SU-DHL-6 (cell line): ENCODE measurements at regions not wholly inside any gene's neighbourhood (a gene's known extent, or its start where the extent isn't known, plus 50 kb on each side); places are given as distances from the start of the nearest gene placed in this dataset.

Source experiments
- H2AFZ ChIP-seq: fragments of 200-600 bp; sonication (generic); 2 replicates; pipeline ENCODE4 v1.6.1; 2014; ENCODE audit warnings: low read depth, mild to moderate bottlenecking, moderate library complexity, mixed read lengths, antibody characterized with exemption, low read length; ENCODE audit not compliant: severe bottlenecking
- H3F3A ChIP-seq: fragments of 200-600 bp; shearing (Covaris generic); 2 replicates; pipeline ENCODE4 v1.6.0; 2016; ENCODE audit warnings: antibody characterized with exemption, mild to moderate bottlenecking; ENCODE audit not compliant: insufficient read depth
- H3K27ac ChIP-seq: fragments of 200-600 bp; sonication (generic); 2 replicates; pipeline ENCODE4 v1.5.1; 2016; ENCODE audit warnings: low read depth, mild to moderate bottlenecking, low read length, moderate library complexity, mixed read lengths
- H3K27me3 ChIP-seq: fragments of 200-600 bp; sonication (generic), shearing (Covaris generic); 2 replicates; pipeline ENCODE4 v1.6.0; 2014; ENCODE audit warnings: mild to moderate bottlenecking, low read length
- H3K36me3 ChIP-seq: fragments of 200-600 bp; sonication (generic); 2 replicates; pipeline ENCODE4 v1.6.1; 2014; ENCODE audit warnings: mild to moderate bottlenecking, low read length, mixed read lengths
- H3K4me2 ChIP-seq: fragments of 300-600, 200-600 bp; shearing (Covaris generic), sonication (generic); 2 replicates; pipeline ENCODE4 v1.6.0; 2014; ENCODE audit warnings: low read length, low read depth, mild to moderate bottlenecking; ENCODE audit not compliant: poor library complexity, severe bottlenecking
- H3K4me3 ChIP-seq: fragments of 200-600 bp; sonication (generic); 2 replicates; pipeline ENCODE4 v1.5.1; 2014; ENCODE audit warnings: antibody characterized with exemption, low read length, mild to moderate bottlenecking, mixed read lengths; ENCODE audit not compliant: insufficient read depth, poor library complexity, severe bottlenecking
- H3K79me2 ChIP-seq: fragments of 200-600 bp; sonication (generic); 2 replicates; pipeline ENCODE4 v1.6.1; 2014; ENCODE audit warnings: mild to moderate bottlenecking, low read length, moderate library complexity; ENCODE audit not compliant: insufficient read depth
- H3K9ac ChIP-seq: fragments of 200-600 bp; sonication (generic); 2 replicates; pipeline ENCODE4 v1.7.0; 2014; ENCODE audit warnings: mild to moderate bottlenecking, low read length
- H3K9me2 ChIP-seq: fragments of 200-600 bp; sonication (generic); replicated peaks from 2 replicates; pipeline ENCODE4 v1.6.1; 2014; ENCODE audit warnings: low read length; ENCODE audit not compliant: insufficient read depth
- H3K9me3 ChIP-seq: fragments of 200-600 bp; sonication (generic); 2 replicates; pipeline ENCODE4 v1.6.1; 2014; ENCODE audit warnings: low read length, mixed read lengths; ENCODE audit not compliant: insufficient read depth
- H4K20me1 ChIP-seq: fragments of 200-600 bp; sonication (generic); 2 replicates; pipeline ENCODE4 v1.6.1; 2014; ENCODE audit warnings: low read depth, mild to moderate bottlenecking, antibody characterized with exemption, low read length, moderate library complexity, mixed read lengths
- EZH2phosphoT487 ChIP-seq: fragments of 200-600 bp; sonication (generic), shearing (Covaris generic); conservative IDR thresholded peaks from 2 replicates; pipeline ENCODE4 v1.6.1; 2018; ENCODE audit warnings: mild to moderate bottlenecking, antibody characterized with exemption, low read length, moderate library complexity, mixed read lengths
- TF ChIP-seq, protein P1 (sequence below): fragments of 200-600 bp; sonication (generic); IDR thresholded peaks from one replicate; pipeline ENCODE4 v1.5.1; 2017; ENCODE audit warnings: antibody characterized with exemption, mild to moderate bottlenecking, low read length, moderate library complexity; ENCODE audit not compliant: insufficient read depth, poor library complexity, severe bottlenecking

DNA sequence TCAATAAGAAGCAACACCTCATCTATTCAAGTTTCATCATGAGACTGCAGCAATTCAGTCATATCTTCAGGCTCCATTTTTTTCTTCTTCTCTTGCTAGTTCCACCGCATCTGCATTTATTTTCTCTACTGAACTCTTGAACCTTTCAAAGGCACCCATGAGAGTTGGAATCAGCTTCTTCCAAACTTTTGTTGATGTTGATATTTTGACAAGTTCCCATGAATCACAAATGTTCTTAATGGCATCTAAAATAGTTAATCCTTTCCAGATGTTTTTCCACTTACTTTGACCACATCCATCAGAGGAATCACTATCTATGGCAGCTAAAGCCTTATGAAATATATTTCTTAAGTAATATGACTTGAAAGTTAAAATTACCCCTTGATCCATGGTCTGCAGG, 434.3 kb downstream of the GPATCH2 start:
- H2AFZ ChIP-seq = no peak overlapping the region

DNA sequence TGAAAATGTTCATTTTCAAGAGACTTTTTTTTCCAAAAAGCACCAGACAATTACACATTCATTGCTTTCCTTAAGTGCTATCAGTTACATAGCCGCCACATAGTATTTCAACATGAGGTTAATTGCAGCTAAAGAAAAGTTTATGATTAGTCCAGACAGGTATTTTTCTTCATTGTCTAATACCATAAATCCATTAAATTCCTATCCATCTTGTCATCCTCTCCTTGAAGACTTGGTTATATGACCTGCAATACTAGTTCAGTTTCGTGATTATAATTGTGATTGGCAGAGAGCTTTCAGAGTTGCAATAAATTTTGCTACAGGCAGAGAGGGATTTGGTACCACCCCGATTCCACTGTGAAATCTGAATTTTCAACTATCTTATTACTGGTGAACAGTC, 437.7 kb downstream of the GPATCH2 start:
- Histone ChIP-seq H3K4me3 (no peak overlapping the region), H4K20me1 (no peaks in the 10 kb centered on the region), H3K9ac (no peak overlapping the region), H3K36me3 (no peaks in the 10 kb centered on the region), H3K79me2 (no peaks in the 10 kb centered on the region), H3K9me3 (no peaks in the 10 kb centered on the region), H3K4me2 (no peak overlapping the region), H3K27me3 (no peaks in the 10 kb centered on the region), H2AFZ (no peak overlapping the region), H3K9me2 (no peaks in the 10 kb centered on the region), H3F3A (no peaks in the 10 kb centered on the region), H3K27ac (no peak overlapping the region)
- TF ChIP-seq, protein P1, sequence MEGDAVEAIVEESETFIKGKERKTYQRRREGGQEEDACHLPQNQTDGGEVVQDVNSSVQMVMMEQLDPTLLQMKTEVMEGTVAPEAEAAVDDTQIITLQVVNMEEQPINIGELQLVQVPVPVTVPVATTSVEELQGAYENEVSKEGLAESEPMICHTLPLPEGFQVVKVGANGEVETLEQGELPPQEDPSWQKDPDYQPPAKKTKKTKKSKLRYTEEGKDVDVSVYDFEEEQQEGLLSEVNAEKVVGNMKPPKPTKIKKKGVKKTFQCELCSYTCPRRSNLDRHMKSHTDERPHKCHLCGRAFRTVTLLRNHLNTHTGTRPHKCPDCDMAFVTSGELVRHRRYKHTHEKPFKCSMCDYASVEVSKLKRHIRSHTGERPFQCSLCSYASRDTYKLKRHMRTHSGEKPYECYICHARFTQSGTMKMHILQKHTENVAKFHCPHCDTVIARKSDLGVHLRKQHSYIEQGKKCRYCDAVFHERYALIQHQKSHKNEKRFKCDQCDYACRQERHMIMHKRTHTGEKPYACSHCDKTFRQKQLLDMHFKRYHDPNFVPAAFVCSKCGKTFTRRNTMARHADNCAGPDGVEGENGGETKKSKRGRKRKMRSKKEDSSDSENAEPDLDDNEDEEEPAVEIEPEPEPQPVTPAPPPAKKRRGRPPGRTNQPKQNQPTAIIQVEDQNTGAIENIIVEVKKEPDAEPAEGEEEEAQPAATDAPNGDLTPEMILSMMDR = no peak
- TF ChIP-seq EZH2phosphoT487 = no peak

More for the DNA sequence above, 434.3 kb downstream of the GPATCH2 start:
- Histone ChIP-seq H3F3A (no peaks in the 10 kb centered on the region), H3K27me3 (no peaks in the 10 kb centered on the region), H3K4me2 (no peak overlapping the region), H3K9me3 (no peaks in the 10 kb centered on the region), H3K9ac (no peak overlapping the region), H3K4me3 (no peak overlapping the region), H3K9me2 (no peaks in the 10 kb centered on the region), H3K79me2 (no peaks in the 10 kb centered on the region), H4K20me1 (no peaks in the 10 kb centered on the region), H3K36me3 (no peaks in the 10 kb centered on the region), H3K27ac (no peak overlapping the region)
- no peak for TF ChIP-seq EZH2phosphoT487
- TF ChIP-seq, protein P1 = no peak

DNA sequence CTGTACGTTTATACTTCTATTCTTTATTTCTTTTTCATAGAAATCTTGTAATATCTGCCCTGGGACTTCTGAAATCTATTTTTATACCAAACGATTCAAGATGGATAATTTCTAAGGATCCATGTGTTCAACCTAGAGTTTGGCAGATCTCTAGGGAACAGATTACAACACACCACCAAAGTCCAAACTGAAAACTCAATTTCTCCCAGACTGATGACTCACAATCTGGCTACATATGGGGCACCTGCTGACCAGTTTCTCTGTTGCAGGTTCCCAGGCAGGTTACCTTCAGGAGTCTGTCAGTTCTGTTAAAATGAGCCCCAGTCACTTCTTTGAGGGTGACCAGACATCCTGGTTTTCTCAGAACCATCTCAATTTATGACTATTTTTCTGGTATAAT, 439.4 kb downstream of the GPATCH2 start:
- Histone ChIP-seq H3K4me3 (no peak overlapping the region), H3K27ac (no peak overlapping the region), H3K36me3 (no peaks in the 10 kb centered on the region), H3K9ac (no peak overlapping the region), H3K9me3 (no peaks in the 10 kb centered on the region), H3K4me2 (no peak overlapping the region), H4K20me1 (no peaks in the 10 kb centered on the region), H3K79me2 (no peaks in the 10 kb centered on the region), H3K9me2 (no peaks in the 10 kb centered on the region), H2AFZ (no peak overlapping the region), H3K27me3 (no peaks in the 10 kb centered on the region), H3F3A (no peaks in the 10 kb centered on the region)
- TF ChIP-seq, protein P1 = no peak
- no peak for TF ChIP-seq EZH2phosphoT487
